ENCODE measurements at regions not wholly inside any gene's neighbourhood (a gene's known extent, or its start where the extent isn't known, plus 50 kb on each side); places are given as distances from the start of the nearest gene placed in this dataset.
"Not testable (repeated sequence)": the region's sequence is repeated elsewhere in the genome, so short reads cannot be mapped to it uniquely, and the experiment has no call there.

- H3K79me2 ChIP-seq (ENCODE audit: insufficient read depth, low read length); H3K36me3 ChIP-seq (replicated peaks in 1 of 2; ENCODE audit: control insufficient read depth in 1 of 2, insufficient read depth in 2 of 2, low read length in 2 of 2); H3K27me3 ChIP-seq (ENCODE audit: control insufficient read depth in 2 of 2, insufficient read depth in 2 of 2, low read length in 2 of 2); H3K4me2 ChIP-seq (replicated peaks; ENCODE audit: extremely low read depth, low read length, poor library complexity, severe bottlenecking); H3K9ac ChIP-seq (ENCODE audit: insufficient read depth, low read length, poor library complexity, severe bottlenecking); H3K27ac Mint-ChIP-seq; H3K4me3 ChIP-seq (replicated peaks in 1 of 3; ENCODE audit: low read depth in 2 of 3, low read length in 3 of 3); H3K4me3 Mint-ChIP-seq; H4K20me1 ChIP-seq (ENCODE audit: insufficient read depth, low read length); intact Hi-C loops (cut with micrococcal nuclease); H3K9me3 ChIP-seq (replicated peaks in 1 of 2; ENCODE audit: control insufficient read depth in 1 of 2, insufficient read depth in 1 of 2, low read length in 2 of 2); H3K36me3 Mint-ChIP-seq; H3K27me3 Mint-ChIP-seq (ENCODE audit: low read depth in 3 of 3); H3K4me1 Mint-ChIP-seq; DNase-seq; H3K27ac ChIP-seq (ENCODE audit: low read depth in 1 of 2, low read length in 2 of 2); H2AFZ ChIP-seq (ENCODE audit: insufficient read depth, low read depth, low read length, poor library complexity, severe bottlenecking); H3K4me1 ChIP-seq (ENCODE audit: control insufficient read depth in 1 of 2, insufficient read depth in 2 of 2, low read length in 2 of 2); H3K9me3 Mint-ChIP-seq: not testable (repeated sequence)
Observed at GRCh38 chr10:46728359-46728758, 149.4 kb downstream of the SYT15 start.

GRCh38 chr10:46730729-46731128 lies 151.8 kb downstream of the SYT15 start:
- H3K4me3 ChIP-seq (replicated peaks in 1 of 3; ENCODE audit: low read depth in 2 of 3, low read length in 3 of 3); H2AFZ ChIP-seq (ENCODE audit: insufficient read depth, low read depth, low read length, poor library complexity, severe bottlenecking); H3K36me3 ChIP-seq (replicated peaks in 1 of 2; ENCODE audit: control insufficient read depth in 1 of 2, insufficient read depth in 2 of 2, low read length in 2 of 2); H3K36me3 Mint-ChIP-seq; H3K4me3 Mint-ChIP-seq; H3K27ac Mint-ChIP-seq; intact Hi-C loops (cut with micrococcal nuclease); H3K4me1 Mint-ChIP-seq; H3K27me3 ChIP-seq (ENCODE audit: control insufficient read depth in 2 of 2, insufficient read depth in 2 of 2, low read length in 2 of 2); H3K9me3 Mint-ChIP-seq; H4K20me1 ChIP-seq (ENCODE audit: insufficient read depth, low read length); DNase-seq; H3K9ac ChIP-seq (ENCODE audit: insufficient read depth, low read length, poor library complexity, severe bottlenecking); H3K9me3 ChIP-seq (replicated peaks in 1 of 2; ENCODE audit: control insufficient read depth in 1 of 2, insufficient read depth in 1 of 2, low read length in 2 of 2); H3K4me1 ChIP-seq (ENCODE audit: control insufficient read depth in 1 of 2, insufficient read depth in 2 of 2, low read length in 2 of 2); H3K27me3 Mint-ChIP-seq (ENCODE audit: low read depth in 3 of 3); H3K79me2 ChIP-seq (ENCODE audit: insufficient read depth, low read length); H3K4me2 ChIP-seq (replicated peaks; ENCODE audit: extremely low read depth, low read length, poor library complexity, severe bottlenecking); H3K27ac ChIP-seq (ENCODE audit: low read depth in 1 of 2, low read length in 2 of 2): not testable (repeated sequence)
- no CpG with 5 or more reads among the region's 3 CpGs for WGBS (ENCODE audit: insufficient coverage)

GRCh38 chr10:46733635-46734261 lies 154.8 kb downstream of the SYT15 start:
- DNase-seq; H3K4me1 ChIP-seq (ENCODE audit: control insufficient read depth in 1 of 2, insufficient read depth in 2 of 2, low read length in 2 of 2); H3K9ac ChIP-seq (ENCODE audit: insufficient read depth, low read length, poor library complexity, severe bottlenecking); H3K36me3 Mint-ChIP-seq; H3K27ac Mint-ChIP-seq; H3K36me3 ChIP-seq (replicated peaks in 1 of 2; ENCODE audit: control insufficient read depth in 1 of 2, insufficient read depth in 2 of 2, low read length in 2 of 2); H3K79me2 ChIP-seq (ENCODE audit: insufficient read depth, low read length); H3K4me3 Mint-ChIP-seq; H3K9me3 ChIP-seq (replicated peaks in 1 of 2; ENCODE audit: control insufficient read depth in 1 of 2, insufficient read depth in 1 of 2, low read length in 2 of 2); H2AFZ ChIP-seq (ENCODE audit: insufficient read depth, low read depth, low read length, poor library complexity, severe bottlenecking); H4K20me1 ChIP-seq (ENCODE audit: insufficient read depth, low read length); H3K4me3 ChIP-seq (replicated peaks in 1 of 3; ENCODE audit: low read depth in 2 of 3, low read length in 3 of 3); H3K4me1 Mint-ChIP-seq; intact Hi-C loops (cut with micrococcal nuclease); H3K27me3 Mint-ChIP-seq (ENCODE audit: low read depth in 3 of 3); H3K27ac ChIP-seq (ENCODE audit: low read depth in 1 of 2, low read length in 2 of 2); H3K4me2 ChIP-seq (replicated peaks; ENCODE audit: extremely low read depth, low read length, poor library complexity, severe bottlenecking); H3K9me3 Mint-ChIP-seq; H3K27me3 ChIP-seq (ENCODE audit: control insufficient read depth in 2 of 2, insufficient read depth in 2 of 2, low read length in 2 of 2): not testable (repeated sequence)
- no CpG with 5 or more reads among the region's 1 CpG for WGBS (ENCODE audit: insufficient coverage)

DNA sequence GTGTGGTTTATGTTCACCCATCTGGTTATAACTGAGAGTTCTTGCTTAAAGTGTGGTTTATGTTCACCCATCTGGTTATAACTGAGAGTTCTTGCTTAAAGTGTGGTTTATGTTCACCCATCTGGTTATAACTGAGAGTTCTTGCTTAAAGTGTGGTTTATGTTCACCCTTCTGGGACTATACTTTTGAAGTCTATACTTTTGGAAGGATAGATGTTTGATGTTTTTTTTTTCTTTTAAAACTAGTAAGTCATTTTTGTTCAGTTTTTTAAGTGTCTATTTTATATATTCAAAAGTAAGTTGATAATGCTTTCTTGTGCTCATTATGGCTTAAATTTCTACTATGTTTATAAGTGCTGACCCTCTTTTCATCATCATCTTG lies 155.3 kb downstream of the SYT15 start:
- H3K4me3 Mint-ChIP-seq; H3K9ac ChIP-seq (ENCODE audit: insufficient read depth, low read length, poor library complexity, severe bottlenecking); H3K27ac ChIP-seq (ENCODE audit: low read depth in 1 of 2, low read length in 2 of 2); DNase-seq; H3K4me2 ChIP-seq (replicated peaks; ENCODE audit: extremely low read depth, low read length, poor library complexity, severe bottlenecking); H3K36me3 ChIP-seq (replicated peaks in 1 of 2; ENCODE audit: control insufficient read depth in 1 of 2, insufficient read depth in 2 of 2, low read length in 2 of 2); H3K27me3 Mint-ChIP-seq (ENCODE audit: low read depth in 3 of 3); H3K9me3 Mint-ChIP-seq; H3K36me3 Mint-ChIP-seq; H3K9me3 ChIP-seq (replicated peaks in 1 of 2; ENCODE audit: control insufficient read depth in 1 of 2, insufficient read depth in 1 of 2, low read length in 2 of 2); H4K20me1 ChIP-seq (ENCODE audit: insufficient read depth, low read length); H3K27ac Mint-ChIP-seq; H3K79me2 ChIP-seq (ENCODE audit: insufficient read depth, low read length); H3K4me3 ChIP-seq (replicated peaks in 1 of 3; ENCODE audit: low read depth in 2 of 3, low read length in 3 of 3); H3K27me3 ChIP-seq (ENCODE audit: control insufficient read depth in 2 of 2, insufficient read depth in 2 of 2, low read length in 2 of 2); H3K4me1 ChIP-seq (ENCODE audit: control insufficient read depth in 1 of 2, insufficient read depth in 2 of 2, low read length in 2 of 2); H2AFZ ChIP-seq (ENCODE audit: insufficient read depth, low read depth, low read length, poor library complexity, severe bottlenecking); H3K4me1 Mint-ChIP-seq; intact Hi-C loops (cut with micrococcal nuclease): not testable (repeated sequence)
